ENCODE measurements at regions not wholly inside any gene's neighbourhood (a gene's known extent, or its start where the extent isn't known, plus 50 kb on each side); places are given as distances from the start of the nearest gene placed in this dataset.

DNA sequence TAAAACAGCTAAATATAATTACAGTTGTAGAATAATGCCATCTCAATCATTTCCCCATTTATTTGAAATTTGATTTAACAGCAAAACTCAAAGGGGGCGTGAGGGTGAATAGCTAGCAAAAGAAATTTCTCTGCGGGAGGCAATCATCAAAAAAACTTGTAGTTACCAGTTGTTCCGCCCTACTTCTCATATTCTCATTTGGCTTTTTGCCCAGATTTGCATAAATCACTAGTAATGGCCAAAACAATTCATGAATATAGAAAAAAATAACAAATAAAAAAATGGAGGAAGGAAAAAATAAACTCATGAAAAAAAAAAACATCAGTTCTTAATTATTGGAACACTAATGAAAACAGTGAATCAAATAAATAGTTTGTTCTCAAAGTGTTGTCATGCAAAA is 722.6 kb upstream of the KIF2B start:
- TF ChIP-seq SP2 (CRISPR knock-in tag; IDR thresholded peaks at IDR 0.05): no peak
- no peak for TF ChIP-seq ZNF589 (CRISPR knock-in tag; conservative IDR thresholded peaks at IDR 0.05)
- no peak for TF ChIP-seq ZC3H4 (CRISPR knock-in tag; IDR thresholded peaks at IDR 0.05; ENCODE audit: borderline replicate concordance)
- no peak for TF ChIP-seq RFX5 (IDR thresholded peaks at IDR 0.05; ENCODE audit: low read depth, low read length)
- TF ChIP-seq PHF21A (CRISPR knock-in tag; IDR thresholded peaks at IDR 0.05): no peak

Data from HepG2 (cell line).